Heart left ventricle (tissue), 13 donors: ENCODE measurements at regions not wholly inside any gene's neighbourhood (a gene's known extent, or its start where the extent isn't known, plus 50 kb on each side); places are given as distances from the start of the nearest gene placed in this dataset.

Experiments
- POLR2A ChIP-seq, 2 donors: fragments of 450-650 bp; IDR thresholded peaks; one replicate each; pipeline ENCODE4 v1.6.1; 2017; ENCODE audit warnings: antibody characterized with exemption in 2 of 2, mild to moderate bottlenecking in 2 of 2, moderate library complexity in 2 of 2
- TF ChIP-seq, protein P1 (sequence below), 12 donors: fragments of 200-600 bp; sonication (generic) in 4 of 12; IDR thresholded peaks; one replicate each; pipeline versions ENCODE4 v1.5.0 to v1.8.0; 2018 to 2022; ENCODE audit warnings: antibody characterized with exemption in 12 of 12, mild to moderate bottlenecking in 5 of 12
- donor health status: ischemic (EF 13 %, LVEDD 7.1; RV severe dilation, severe dysfunction).
- donor health status: DM: no; HTN: yes; CAD: no.
- donor health status: DM: no; HTN: no; CAD: no.
- donor health status: ischemic (EF 25% LVEDD 6.9; RV normal size, moderate dysfunction).
- donor health status: ischemic (EF 25% LVEDD 5.7; RV mildly dilated, moderate dysfunction).
- donor health status: ischemic (EF 35%, LVEDD 5.7; RV mildly dilated, moderate dysfunction).
- donor health status: nonischemic (EF 11% LVEDD 7.7; RV severe dilation, severe dysfunction).
- donor health status: DM: yes; HTN: yes; CAD: no.
- donor health status: PGD.
- donor health status: ischemic (EF 29% LVEDD 5.4; RV normal size, mild dysfunction).
- donor health status: nonischemic (EF 23%, LVEDD 6.1; RV moderate dilation, normal function).

DNA sequence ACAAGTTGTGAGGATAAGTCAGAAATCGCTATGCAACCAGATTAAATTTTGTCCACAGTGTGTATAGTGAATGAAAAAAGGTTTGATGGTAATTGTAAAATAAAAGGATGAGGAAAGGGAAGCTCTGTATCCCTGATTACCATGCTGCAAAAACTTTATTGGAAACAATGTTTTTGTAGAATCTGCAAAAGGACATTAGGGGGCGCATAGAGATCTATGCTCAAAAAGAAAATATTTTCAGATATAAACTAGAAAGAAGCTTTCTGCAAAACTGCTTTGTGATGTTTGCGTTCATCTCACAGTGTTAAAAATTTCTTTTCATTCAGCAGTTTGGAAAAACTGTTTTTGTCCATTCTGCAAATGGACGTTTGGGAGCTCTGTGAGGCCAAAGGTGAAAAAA lies 390.5 kb downstream of the OR4C45 start:
- no peak for TF ChIP-seq POLR2A (IDR thresholded peaks at IDR 0.05)
- TF ChIP-seq, protein P1, sequence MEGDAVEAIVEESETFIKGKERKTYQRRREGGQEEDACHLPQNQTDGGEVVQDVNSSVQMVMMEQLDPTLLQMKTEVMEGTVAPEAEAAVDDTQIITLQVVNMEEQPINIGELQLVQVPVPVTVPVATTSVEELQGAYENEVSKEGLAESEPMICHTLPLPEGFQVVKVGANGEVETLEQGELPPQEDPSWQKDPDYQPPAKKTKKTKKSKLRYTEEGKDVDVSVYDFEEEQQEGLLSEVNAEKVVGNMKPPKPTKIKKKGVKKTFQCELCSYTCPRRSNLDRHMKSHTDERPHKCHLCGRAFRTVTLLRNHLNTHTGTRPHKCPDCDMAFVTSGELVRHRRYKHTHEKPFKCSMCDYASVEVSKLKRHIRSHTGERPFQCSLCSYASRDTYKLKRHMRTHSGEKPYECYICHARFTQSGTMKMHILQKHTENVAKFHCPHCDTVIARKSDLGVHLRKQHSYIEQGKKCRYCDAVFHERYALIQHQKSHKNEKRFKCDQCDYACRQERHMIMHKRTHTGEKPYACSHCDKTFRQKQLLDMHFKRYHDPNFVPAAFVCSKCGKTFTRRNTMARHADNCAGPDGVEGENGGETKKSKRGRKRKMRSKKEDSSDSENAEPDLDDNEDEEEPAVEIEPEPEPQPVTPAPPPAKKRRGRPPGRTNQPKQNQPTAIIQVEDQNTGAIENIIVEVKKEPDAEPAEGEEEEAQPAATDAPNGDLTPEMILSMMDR (IDR thresholded peaks at IDR 0.05) = no peak
